GM19455 (cell line): ENCODE measurements at regions not wholly inside any gene's neighbourhood (a gene's known extent, or its start where the extent isn't known, plus 50 kb on each side); places are given as distances from the start of the nearest gene placed in this dataset.

ENCODE experiments used
- ATAC-seq: cut with Tn5 transposase; IDR thresholded peaks from one replicate; pipeline ENCODE4 v1.9.1; 2021; ENCODE audit not compliant: unreplicated experiment

GRCh38 chr1:14544319-14544718 lies 54.2 kb upstream of the KAZN start:
- ATAC-seq = no peak

DNA sequence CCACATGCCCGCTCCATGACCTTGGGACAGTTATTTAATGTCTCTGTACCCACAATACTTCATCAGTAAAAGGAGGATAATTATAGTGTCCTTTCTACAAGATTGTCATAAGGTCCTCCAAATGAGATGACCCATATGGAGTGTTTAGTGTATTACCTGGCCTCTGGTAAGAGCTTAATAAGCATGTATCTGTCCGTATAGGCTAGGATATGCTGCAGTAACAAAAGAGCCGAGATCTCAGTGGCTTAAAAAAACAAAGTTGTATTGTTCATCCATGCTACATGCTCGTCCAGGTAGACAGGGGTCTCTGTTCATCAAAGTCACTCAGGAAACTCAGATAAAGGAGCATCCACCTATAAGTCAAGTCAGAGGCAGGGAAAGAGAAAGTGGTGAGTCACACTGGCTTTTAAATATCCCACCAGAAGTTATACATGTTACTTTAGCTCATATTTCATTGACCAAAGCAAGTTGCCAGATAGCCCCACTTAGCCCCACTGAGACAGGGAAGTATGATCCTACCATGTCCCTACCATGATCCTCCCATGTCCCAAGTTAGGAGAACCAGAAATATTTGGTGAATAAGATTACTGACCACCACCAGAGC lies 53.0 kb upstream of the KAZN start:
- ATAC-seq = no peak

GRCh38 chr1:14546416-14546815 lies 52.1 kb upstream of the KAZN start:
- no peak for ATAC-seq
